Testis (tissue), 2 donors: ENCODE measurements at regions not wholly inside any gene's neighbourhood (a gene's known extent, or its start where the extent isn't known, plus 50 kb on each side); places are given as distances from the start of the nearest gene placed in this dataset.

Source experiments
- DNase-seq: peaks from one replicate; pipeline ENCODE4 v3.0.0-alpha.2; 2019
- H3K27ac ChIP-seq, 2 donors: fragments of 200-600 bp; sonication (generic); one replicate each; pipeline ENCODE4 v1.5.1; 2019
- H3K27me3 ChIP-seq: fragments of 200-600 bp; sonication (generic); one replicate; pipeline ENCODE4 v1.5.1; 2019
- H3K36me3 ChIP-seq: fragments of 200-600 bp; sonication (generic); one replicate; pipeline ENCODE4 v1.5.1; 2017; ENCODE audit warnings: low read depth; ENCODE audit errors: missing control alignments
- H3K4me1 ChIP-seq: fragments of 200-600 bp; sonication (generic); one replicate; pipeline ENCODE4 v1.5.1; 2019
- H3K4me3 ChIP-seq, 2 donors: fragments of 200-600 bp; sonication (generic); one replicate each; pipeline ENCODE4 v1.5.1; 2017 to 2019
- H3K9me3 ChIP-seq: fragments of 200-600 bp; sonication (generic); one replicate; pipeline ENCODE4 v1.5.1; 2017
- CTCF ChIP-seq, 3 experiments: fragments of 450-650 bp in 2 of 3; fragments of 200-600 bp in 1 of 3; sonication (generic) in 1 of 3; IDR thresholded peaks; one replicate each; pipeline ENCODE4 v1.5.1; 2016 to 2019; ENCODE audit warnings: antibody characterized with exemption in 3 of 3, mild to moderate bottlenecking in 2 of 3, moderate library complexity in 1 of 3
- POLR2A ChIP-seq: fragments of 450-650 bp; IDR thresholded peaks from one replicate; pipeline ENCODE4 v1.6.1; 2017; ENCODE audit warnings: antibody characterized with exemption, mild to moderate bottlenecking, moderate library complexity
- WGBS, 2 donors: methylation state at CpG; one replicate each; pipeline ENCODE4 v1.1.5; 2018; 5-methylcytosine and 5-hydroxymethylcytosine counted together
- intact Hi-C: fragments of 100-400 bp; cut with DNase I; formaldehyde crosslinking; loops from one replicate; pipeline ENCODE4 v1.15.1; 2023; ENCODE audit warnings: low total_unique reads

GRCh38 chr20:5492937-5493336 lies 117.9 kb downstream of the GPCPD1 start:
- WGBS, 2 donors: 93% methylated on average over 5 of the region's 5 CpGs
- no peak for TF ChIP-seq POLR2A
- TF ChIP-seq CTCF (IDR thresholded peaks at IDR 0.05): no peak

GRCh38 chr20:5491455-5491854 lies 119.4 kb downstream of the GPCPD1 start:
- 61 to 76% methylated on average over 3 of the region's 3 CpGs for WGBS, 2 donors
- intact Hi-C loops: no loop called here
- TF ChIP-seq POLR2A (no peak), CTCF (IDR thresholded peaks at IDR 0.05) (no peak)
- no peaks in the 10 kb centered on the region for H3K36me3 ChIP-seq
- H3K27me3 ChIP-seq: no peaks in the 10 kb centered on the region
- H3K4me1 ChIP-seq: no peaks in the 10 kb centered on the region
- H3K4me3 ChIP-seq: no peak overlapping the region
- no peak for DNase-seq
- H3K27ac ChIP-seq: no peak overlapping the region
- no peaks in the 10 kb centered on the region for H3K9me3 ChIP-seq

More at GRCh38 chr20:5492937-5493336, 117.9 kb downstream of the GPCPD1 start:
- Histone ChIP-seq H3K4me3 (no peak overlapping the region), H3K9me3 (no peaks in the 10 kb centered on the region), H3K4me1 (no peaks in the 10 kb centered on the region), H3K27ac (no peak overlapping the region), H3K27me3 (no peaks in the 10 kb centered on the region), H3K36me3 (no peaks in the 10 kb centered on the region)
- intact Hi-C loops: no loop called here
- no peak for DNase-seq

GRCh38 chr20:5489601-5490000 lies 121.2 kb downstream of the GPCPD1 start:
- H3K4me1 ChIP-seq: no peaks in the 10 kb centered on the region
- WGBS, 2 donors: 81 to 86% methylated on average over 1 of the region's 1 CpG

GRCh38 chr20:5488823-5489222 lies 122.0 kb downstream of the GPCPD1 start:
- no peak for TF ChIP-seq CTCF (IDR thresholded peaks at IDR 0.05)
- TF ChIP-seq POLR2A: no peak
- intact Hi-C loops: no loop called here
- Histone ChIP-seq H3K4me3 (no peak overlapping the region), H3K27ac (no peak overlapping the region), H3K4me1 (no peaks in the 10 kb centered on the region), H3K36me3 (no peaks in the 10 kb centered on the region), H3K9me3 (no peaks in the 10 kb centered on the region), H3K27me3 (no peaks in the 10 kb centered on the region)
- WGBS, 2 donors: 69 to 70% methylated on average over 2 of the region's 2 CpGs
- no peak for DNase-seq

More at GRCh38 chr20:5489601-5490000, 121.2 kb downstream of the GPCPD1 start:
- Histone ChIP-seq H3K9me3 (no peaks in the 10 kb centered on the region), H3K36me3 (no peaks in the 10 kb centered on the region), H3K27me3 (no peaks in the 10 kb centered on the region), H3K27ac (no peak overlapping the region), H3K4me3 (no peak overlapping the region)
- no peak for TF ChIP-seq CTCF (IDR thresholded peaks at IDR 0.05)
- no peak for TF ChIP-seq POLR2A
- intact Hi-C loops: no loop called here
- no peak for DNase-seq

- 81 to 86% methylated on average over 5 of the region's 5 CpGs for WGBS, 2 donors
- no peaks in the 10 kb centered on the region for H3K9me3 ChIP-seq
- H3K4me3 ChIP-seq: no peak overlapping the region
- H3K27me3 ChIP-seq: no peaks in the 10 kb centered on the region
- H3K27ac ChIP-seq: no peak overlapping the region
- no peak for TF ChIP-seq POLR2A
- no peak for TF ChIP-seq CTCF (IDR thresholded peaks at IDR 0.05)
- intact Hi-C loops: no loop called here
- H3K4me1 ChIP-seq: no peaks in the 10 kb centered on the region
- H3K36me3 ChIP-seq: no peaks in the 10 kb centered on the region
- no peak for DNase-seq
Measured at GRCh38 chr20:5486377-5487054, 124.3 kb downstream of the GPCPD1 start.
